Ishikawa (cell line): ENCODE measurements at regions not wholly inside any gene's neighbourhood (a gene's known extent, or its start where the extent isn't known, plus 50 kb on each side); places are given as distances from the start of the nearest gene placed in this dataset.
A peak's percentile ranks its signal among the peaks of the same experiment; 100 is the strongest.

Experiments used
- CEBPB ChIP-seq: IDR thresholded peaks from 2 replicates; pipeline ENCODE4 v1.6.1; 2012
- CREB1 ChIP-seq: IDR thresholded peaks from 2 replicates; pipeline ENCODE4 v1.6.1; 2012; ENCODE audit warnings: low read depth
- EGR1 ChIP-seq: IDR thresholded peaks from 2 replicates; pipeline ENCODE4 v1.6.1; 2012
- EP300 ChIP-seq: IDR thresholded peaks from 2 replicates; pipeline ENCODE4 v1.6.1; 2012; ENCODE audit warnings: borderline replicate concordance
- FOXM1 ChIP-seq: IDR thresholded peaks from 2 replicates; pipeline ENCODE4 v1.6.1; 2012; ENCODE audit warnings: low read depth, borderline replicate concordance
- MAX ChIP-seq: IDR thresholded peaks from 2 replicates; pipeline ENCODE4 v1.6.1; 2012
- NFIC ChIP-seq: IDR thresholded peaks from 2 replicates; pipeline ENCODE4 v1.6.1; 2012
- RAD21 ChIP-seq: IDR thresholded peaks from 2 replicates; pipeline ENCODE4 v1.6.1; 2012; ENCODE audit warnings: low read depth
- REST ChIP-seq: IDR thresholded peaks from 2 replicates; pipeline ENCODE4 v1.6.1; 2012; ENCODE audit warnings: low read depth, mild to moderate bottlenecking
- TAF1 ChIP-seq: IDR thresholded peaks from 2 replicates; pipeline ENCODE4 v1.6.1; 2012; ENCODE audit warnings: low read depth, mild to moderate bottlenecking
- TCF12 ChIP-seq: IDR thresholded peaks from 2 replicates; pipeline ENCODE4 v1.6.1; 2012; ENCODE audit warnings: low read depth
- TEAD4 ChIP-seq: IDR thresholded peaks from 2 replicates; pipeline ENCODE4 v1.6.1; 2012
- USF1 ChIP-seq: IDR thresholded peaks from 2 replicates; pipeline ENCODE4 v1.6.1; 2012
- YY1 ChIP-seq: IDR thresholded peaks from 2 replicates; pipeline ENCODE4 v1.6.1; 2012; ENCODE audit warnings: low read depth
- ZBTB7A ChIP-seq: IDR thresholded peaks from 2 replicates; pipeline ENCODE4 v1.6.1; 2012; ENCODE audit warnings: low read depth

- no peak for TF ChIP-seq RAD21
- TF ChIP-seq EGR1 = no peak
- no peak for TF ChIP-seq CEBPB
Observed at GRCh38 chrX:63441717-63442116, 90.6 kb upstream of the SPIN4 start.

- TF ChIP-seq FOXM1 (no peak), CREB1 (no peak), ZBTB7A (no peak)
Observed at GRCh38 chrX:63439580-63439979, 88.4 kb upstream of the SPIN4 start.

GRCh38 chrX:63436865-63437264 is 85.7 kb upstream of the SPIN4 start:
- TF ChIP-seq TEAD4 (no peak), FOXM1 (no peak), CREB1 (no peak), RAD21 (no peak), ZBTB7A (no peak), MAX (no peak), EGR1 (no peak), REST (no peak), NFIC (no peak), CEBPB (no peak), YY1 (no peak), USF1 (no peak), TAF1 (no peak), TCF12 (no peak), EP300 (no peak)

- no peak for TF ChIP-seq REST
- TF ChIP-seq EGR1 = no peak
- TF ChIP-seq YY1 = peak; percentile 86
- no peak for TF ChIP-seq TAF1
- peak; percentile 37; the same call in 1 of the 2 replicates for TF ChIP-seq TEAD4
Observed at GRCh38 chrX:63434665-63435064, 83.5 kb upstream of the SPIN4 start.

GRCh38 chrX:63434206-63434605 is 83.1 kb upstream of the SPIN4 start:
- TF ChIP-seq RAD21 (no peak), TAF1 (no peak), USF1 (no peak), EGR1 (no peak), FOXM1 (no peak), ZBTB7A (no peak), EP300 (no peak), TCF12 (no peak), TEAD4 (no peak), MAX (no peak), YY1 (no peak), CEBPB (no peak), REST (no peak)

- no peak for TF ChIP-seq EP300
- no peak for TF ChIP-seq FOXM1
- TF ChIP-seq USF1 = no peak
- TF ChIP-seq TCF12 = no peak
Observed at GRCh38 chrX:63430026-63430425, 78.9 kb upstream of the SPIN4 start.
